H1 (cell line): ENCODE measurements at regions not wholly inside any gene's neighbourhood (a gene's known extent, or its start where the extent isn't known, plus 50 kb on each side); places are given as distances from the start of the nearest gene placed in this dataset.

Source experiments
- EGR1 ChIP-seq: IDR thresholded peaks from 2 replicates; pipeline ENCODE4 v1.6.1; 2011; ENCODE audit warnings: low read depth, low read length, borderline replicate concordance
- TEAD4 ChIP-seq: IDR thresholded peaks from 2 replicates; pipeline ENCODE4 v1.6.1; 2012; ENCODE audit warnings: low read depth, low read length, inconsistent platforms, mixed read lengths

DNA sequence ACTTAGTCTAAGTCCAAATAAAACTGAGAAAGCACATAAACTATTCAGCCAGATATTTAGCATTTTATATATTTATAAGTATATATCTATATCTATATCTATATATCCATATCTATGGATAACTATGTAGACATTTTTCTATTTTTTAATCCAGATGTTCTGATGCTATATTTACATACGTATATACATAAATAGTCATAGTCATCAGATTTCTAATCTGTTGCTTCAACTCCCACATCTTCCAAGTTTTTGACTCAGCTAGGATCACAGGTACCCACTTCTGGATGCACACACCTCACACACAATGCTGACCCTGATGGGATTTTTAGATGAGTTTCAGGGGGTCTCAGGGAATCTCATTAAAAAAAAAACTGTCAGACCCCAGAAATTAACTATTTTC is 52.2 kb upstream of the ZC3H11B start (continued):
- TF ChIP-seq TEAD4 (no peak), EGR1 (no peak)
